Hepatocyte (in vitro differentiated cells): ENCODE measurements at regions not wholly inside any gene's neighbourhood (a gene's known extent, or its start where the extent isn't known, plus 50 kb on each side); places are given as distances from the start of the nearest gene placed in this dataset.

Source experiments
- EZH2 ChIP-seq: fragments of 200-600 bp; sonication (generic); IDR thresholded peaks from 2 replicates; pipeline ENCODE4 v1.6.1; 2016; ENCODE audit warnings: antibody characterized with exemption, mild to moderate bottlenecking, borderline replicate concordance
- TF ChIP-seq, protein P1 (sequence below): fragments of 200-600 bp; sonication (generic); IDR thresholded peaks from 2 replicates; pipeline ENCODE4 v1.5.1; 2016; ENCODE audit warnings: antibody characterized with exemption, mild to moderate bottlenecking; ENCODE audit not compliant: poor library complexity

DNA sequence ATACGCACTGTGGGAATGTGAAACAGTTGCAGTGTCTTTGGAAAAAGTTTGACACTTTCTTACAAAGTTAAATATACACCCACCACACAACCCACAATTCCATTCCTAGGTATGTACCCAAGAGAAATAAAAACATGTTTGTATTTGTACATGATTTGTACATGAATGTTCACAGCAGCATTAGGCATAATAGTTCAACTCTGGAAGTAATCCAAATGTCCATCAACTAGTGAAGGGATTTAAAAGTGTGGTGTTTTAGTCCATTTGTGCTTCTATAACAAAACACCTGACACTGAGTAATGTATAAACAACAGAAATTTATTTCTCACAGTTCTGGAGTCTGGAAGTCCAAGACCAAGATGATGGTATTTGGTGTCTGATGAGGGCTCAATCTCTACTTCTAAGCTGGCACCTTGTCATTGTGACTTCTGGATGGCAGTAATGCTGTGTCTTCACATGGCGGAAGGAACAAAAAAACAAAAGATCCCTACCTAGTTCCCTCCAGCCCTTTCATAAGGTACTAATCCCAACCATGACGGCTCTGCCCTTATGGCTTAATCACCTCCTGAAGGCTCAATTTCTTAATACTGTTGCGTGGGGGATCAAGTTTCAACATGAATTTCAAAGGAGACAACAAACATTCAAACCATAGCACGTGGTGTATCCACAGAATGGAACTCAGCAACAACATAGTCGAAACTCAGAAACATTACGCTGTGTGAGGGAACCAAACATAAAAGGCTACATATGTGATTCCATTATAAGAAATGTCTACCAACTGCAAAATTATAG is 120.5 kb downstream of the AQP9 start:
- TF ChIP-seq, protein P1, sequence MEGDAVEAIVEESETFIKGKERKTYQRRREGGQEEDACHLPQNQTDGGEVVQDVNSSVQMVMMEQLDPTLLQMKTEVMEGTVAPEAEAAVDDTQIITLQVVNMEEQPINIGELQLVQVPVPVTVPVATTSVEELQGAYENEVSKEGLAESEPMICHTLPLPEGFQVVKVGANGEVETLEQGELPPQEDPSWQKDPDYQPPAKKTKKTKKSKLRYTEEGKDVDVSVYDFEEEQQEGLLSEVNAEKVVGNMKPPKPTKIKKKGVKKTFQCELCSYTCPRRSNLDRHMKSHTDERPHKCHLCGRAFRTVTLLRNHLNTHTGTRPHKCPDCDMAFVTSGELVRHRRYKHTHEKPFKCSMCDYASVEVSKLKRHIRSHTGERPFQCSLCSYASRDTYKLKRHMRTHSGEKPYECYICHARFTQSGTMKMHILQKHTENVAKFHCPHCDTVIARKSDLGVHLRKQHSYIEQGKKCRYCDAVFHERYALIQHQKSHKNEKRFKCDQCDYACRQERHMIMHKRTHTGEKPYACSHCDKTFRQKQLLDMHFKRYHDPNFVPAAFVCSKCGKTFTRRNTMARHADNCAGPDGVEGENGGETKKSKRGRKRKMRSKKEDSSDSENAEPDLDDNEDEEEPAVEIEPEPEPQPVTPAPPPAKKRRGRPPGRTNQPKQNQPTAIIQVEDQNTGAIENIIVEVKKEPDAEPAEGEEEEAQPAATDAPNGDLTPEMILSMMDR, result no peak
- no peak for TF ChIP-seq EZH2
